H1 (cell line): ENCODE measurements at regions not wholly inside any gene's neighbourhood (a gene's known extent, or its start where the extent isn't known, plus 50 kb on each side); places are given as distances from the start of the nearest gene placed in this dataset.

Experiments used
- CTCF ChIA-PET: fragments of 300-600 bp; sonication (Branson Sonifier 250); formaldehyde crosslinking; loops from one replicate; lab custom pipeline; 2021; ENCODE audit not compliant: partially characterized antibody; lab: Charles Lee
- POLR2A ChIA-PET: fragments of 300-600 bp; sonication (Branson Sonifier 250); formaldehyde crosslinking; loops from one replicate; lab custom pipeline; 2021; ENCODE audit warnings: inconsistent platforms; ENCODE audit not compliant: partially characterized antibody; lab: Charles Lee
- DNase-seq, 2 experiments: peaks; one replicate each; pipeline versions ENCODE4 v3.0.0 to v3.0.0-alpha.2; 2010 to 2022; ENCODE audit warnings: low spot score in 2 of 2, low read depth in 1 of 2, mixed read lengths in 1 of 2
- FAIRE-seq: peaks from 2 replicates; lab custom pipeline; 2011; peaks lifted over from hg19 to GRCh38; lab: Jason Lieb, UNC
- H2AFZ ChIP-seq: 2 replicates; pipeline ENCODE4 v1.8.1; 2012; ENCODE audit warnings: low read length, inconsistent platforms
- H2AK5ac ChIP-seq: 2 replicates; pipeline ENCODE4 v1.6.1; 2013; ENCODE audit warnings: low read depth, low read length
- H2BK120ac ChIP-seq: replicated peaks from 2 replicates; pipeline ENCODE3; 2013; ENCODE audit warnings: low read depth, low read length, inconsistent platforms
- H2BK12ac ChIP-seq: 2 replicates; pipeline ENCODE4 v1.6.1; 2013; ENCODE audit warnings: low read depth, low read length
- H2BK15ac ChIP-seq: 2 replicates; pipeline ENCODE4 v1.6.1; 2013; ENCODE audit warnings: low read length
- H2BK20ac ChIP-seq: 2 replicates; pipeline ENCODE4 v1.6.1; 2013; ENCODE audit warnings: low read length
- H2BK5ac ChIP-seq: 2 replicates; pipeline ENCODE4 v1.6.1; 2013; ENCODE audit warnings: low read depth, low read length
- H3K14ac ChIP-seq: 2 replicates; pipeline ENCODE4 v1.6.1; 2013; ENCODE audit warnings: inconsistent platforms; ENCODE audit not compliant: insufficient read length
- H3K18ac ChIP-seq: 2 replicates; pipeline ENCODE4 v1.6.1; 2013; ENCODE audit warnings: low read length; ENCODE audit errors: extremely low read depth
- H3K23ac ChIP-seq: 2 replicates; pipeline ENCODE4 v1.6.1; 2013; ENCODE audit warnings: inconsistent platforms; ENCODE audit not compliant: insufficient read length
- H3K23me2 ChIP-seq: 2 replicates; pipeline ENCODE4 v1.6.1; 2013; ENCODE audit warnings: low read depth, low read length
- H3K27ac ChIP-seq: 2 replicates; pipeline ENCODE4 v1.6.1; 2011; ENCODE audit warnings: low read depth, low read length, inconsistent platforms
- H3K27me3 ChIP-seq, 4 experiments: replicated peaks in 1 of 4; 1 replicate in 1 of 4; 2 replicates in 3 of 4; pipeline versions ENCODE4 v1.6.1 to v1.8.1; 2011 to 2013; ENCODE audit warnings: low read length in 3 of 4, mild to moderate bottlenecking in 3 of 4, inconsistent platforms in 2 of 4, mixed read lengths in 2 of 4, moderate library complexity in 1 of 4; ENCODE audit not compliant: control insufficient read depth in 3 of 4, insufficient read depth in 3 of 4; ENCODE audit errors: extremely low read depth in 1 of 4
- H3K36me3 ChIP-seq, 4 experiments: 2 replicates each; pipeline versions ENCODE4 v1.6.1 to v1.8.1; 2011 to 2013; ENCODE audit warnings: mild to moderate bottlenecking in 4 of 4, low read length in 3 of 4, moderate library complexity in 2 of 4, control low read depth in 1 of 4, inconsistent platforms in 1 of 4; ENCODE audit not compliant: insufficient read depth in 4 of 4, control insufficient read depth in 2 of 4
- H3K4ac ChIP-seq: replicated peaks from 2 replicates; pipeline ENCODE3; 2013; ENCODE audit warnings: low read length, low read depth, mixed read lengths, inconsistent platforms; ENCODE audit not compliant: insufficient read length
- H3K4me1 ChIP-seq, 4 experiments: replicated peaks in 1 of 4; 1 replicate in 1 of 4; 2 replicates in 3 of 4; pipeline versions ENCODE4 v1.6.1 to v1.8.1; 2011 to 2013; ENCODE audit warnings: low read length in 3 of 4, inconsistent platforms in 2 of 4, mixed read lengths in 1 of 4; ENCODE audit not compliant: insufficient read depth in 4 of 4, control insufficient read depth in 3 of 4
- H3K4me2 ChIP-seq, 2 experiments: 2 replicates each; pipeline versions ENCODE4 v1.6.1 to v1.8.1; 2011 to 2013; ENCODE audit warnings: low read depth in 2 of 2, low read length in 2 of 2, control low read depth in 1 of 2, inconsistent platforms in 1 of 2, mild to moderate bottlenecking in 1 of 2; ENCODE audit not compliant: insufficient read depth in 1 of 2
- H3K4me3 ChIP-seq, 4 experiments: fragments of 200-600, 300-600 bp in 1 of 4; sonication (generic), shearing (Covaris generic), sonication (Bioruptor Twin) in 1 of 4; 2 replicates each; pipeline versions ENCODE4 v1.5.1 to v1.8.1; 2011 to 2016; ENCODE audit warnings: low read length in 4 of 4, low read depth in 3 of 4, control low read depth in 2 of 4, inconsistent platforms in 2 of 4, mild to moderate bottlenecking in 2 of 4, mixed read lengths in 1 of 4, moderate library complexity in 1 of 4; ENCODE audit not compliant: insufficient read depth in 2 of 4; ENCODE audit errors: extremely low read depth in 1 of 4
- H3K56ac ChIP-seq: replicated peaks from 2 replicates; pipeline ENCODE3; 2013; ENCODE audit warnings: low read depth, mild to moderate bottlenecking, mixed read lengths, low read length, inconsistent platforms; ENCODE audit not compliant: insufficient read length
- H3K79me1 ChIP-seq: 2 replicates; pipeline ENCODE4 v1.6.1; 2013; ENCODE audit warnings: low read depth, low read length, control low read depth
- H3K79me2 ChIP-seq, 2 experiments: 2 replicates each; pipeline versions ENCODE4 v1.6.1 to v1.8.1; 2012 to 2013; ENCODE audit warnings: low read length in 2 of 2, mild to moderate bottlenecking in 2 of 2, inconsistent platforms in 1 of 2; ENCODE audit not compliant: insufficient read depth in 2 of 2, control insufficient read depth in 1 of 2
- H3K9ac ChIP-seq, 4 experiments: replicated peaks in 1 of 4; 1 replicate in 1 of 4; 2 replicates in 3 of 4; pipeline versions ENCODE4 v1.6.1 to v1.8.1; 2011 to 2013; ENCODE audit warnings: low read depth in 3 of 4, low read length in 3 of 4, control low read depth in 2 of 4, mild to moderate bottlenecking in 2 of 4, moderate library complexity in 2 of 4, inconsistent platforms in 1 of 4; ENCODE audit errors: extremely low read depth in 1 of 4
- H3K9me3 ChIP-seq, 2 experiments: 2 replicates each; pipeline versions ENCODE4 v1.6.1 to v1.8.1; 2012 to 2013; ENCODE audit warnings: mild to moderate bottlenecking in 2 of 2, moderate library complexity in 2 of 2, control low read depth in 1 of 2, inconsistent platforms in 1 of 2, low read depth in 1 of 2, low read length in 1 of 2, mixed read lengths in 1 of 2; ENCODE audit not compliant: insufficient read depth in 2 of 2
- H4K20me1 ChIP-seq, 2 experiments: replicated peaks in 1 of 2; 2 replicates each; pipeline versions ENCODE3 to v1.8.1; 2011 to 2013; ENCODE audit warnings: inconsistent platforms in 2 of 2, low read length in 2 of 2, mild to moderate bottlenecking in 1 of 2; ENCODE audit not compliant: insufficient read depth in 2 of 2, control insufficient read depth in 1 of 2
- H4K5ac ChIP-seq: 2 replicates; pipeline ENCODE4 v1.6.1; 2013; ENCODE audit warnings: low read length, low read depth, mixed read lengths, inconsistent platforms; ENCODE audit not compliant: insufficient read length
- H4K8ac ChIP-seq: 2 replicates; pipeline ENCODE4 v1.8.0; 2013; ENCODE audit warnings: mild to moderate bottlenecking, moderate library complexity, low read length, inconsistent platforms; ENCODE audit not compliant: insufficient read depth; ENCODE audit errors: extremely low read depth
- H4K91ac ChIP-seq: replicated peaks from 2 replicates; pipeline ENCODE3; 2013; ENCODE audit warnings: low read length, mixed read lengths, inconsistent platforms; ENCODE audit not compliant: insufficient read length
- CTCF ChIP-seq, 3 experiments: IDR thresholded peaks; 1 replicate in 2 of 3; 2 replicates in 1 of 3; pipeline versions ENCODE4 v1.5.1 to v1.6.1; 2011; ENCODE audit warnings: low read length in 3 of 3, mild to moderate bottlenecking in 3 of 3, inconsistent platforms in 2 of 3, low read depth in 1 of 3, moderate library complexity in 1 of 3; ENCODE audit not compliant: insufficient read depth in 1 of 3; ENCODE audit errors: control extremely low read depth in 1 of 3
- E2F6 ChIP-seq: IDR thresholded peaks from 2 replicates; pipeline ENCODE4 v1.6.1; 2012; ENCODE audit warnings: inconsistent platforms
- EP300 ChIP-seq, 2 experiments: IDR thresholded peaks; 1 replicate in 1 of 2; 2 replicates in 1 of 2; pipeline ENCODE4 v1.6.1; 2011 to 2012; ENCODE audit warnings: low read depth in 2 of 2, low read length in 2 of 2, mild to moderate bottlenecking in 2 of 2, borderline replicate concordance in 1 of 2, inconsistent platforms in 1 of 2, moderate library complexity in 1 of 2
- EZH2 ChIP-seq: fragments of 200-600 bp; sonication (generic); IDR thresholded peaks from 2 replicates; pipeline ENCODE4 v1.7.1; 2012; ENCODE audit warnings: low read depth, mild to moderate bottlenecking, moderate library complexity, low read length, inconsistent platforms; ENCODE audit not compliant: severe bottlenecking
- KDM4A ChIP-seq: IDR thresholded peaks from one replicate; pipeline ENCODE4 v1.7.1; 2012; ENCODE audit warnings: low read depth, mild to moderate bottlenecking, moderate library complexity, low read length, inconsistent platforms; ENCODE audit not compliant: severe bottlenecking
- MAX ChIP-seq: IDR thresholded peaks from 2 replicates; pipeline ENCODE4 v1.6.1; 2012; ENCODE audit warnings: inconsistent platforms
- SRF ChIP-seq: IDR thresholded peaks from 2 replicates; pipeline ENCODE4 v1.6.1; 2011; ENCODE audit warnings: mild to moderate bottlenecking, low read depth, low read length, moderate library complexity
- SUZ12 ChIP-seq: fragments of 200-600 bp; sonication (generic); IDR thresholded peaks from 2 replicates; pipeline ENCODE4 v1.6.1; 2012; ENCODE audit warnings: mild to moderate bottlenecking, inconsistent platforms, low read length, moderate library complexity, mixed read lengths
- WGBS, 2 experiments: shearing (Covaris generic) in 1 of 2; methylation state at CpG; one replicate each; pipeline versions ENCODE4 v1.1.6 to v1.1.7; 2013 to 2015; ENCODE audit warnings: low lambda C conversion rate in 2 of 2, mixed read lengths in 2 of 2, inconsistent platforms in 1 of 2, low coverage in 1 of 2, missing lambda C conversion rate in 1 of 2; ENCODE audit not compliant: insufficient replicate concordance in 2 of 2, insufficient coverage in 1 of 2, insufficient read length in 1 of 2; ENCODE audit errors: extremely low coverage in 1 of 2, missing lambda C conversion rate in 1 of 2; 5-methylcytosine and 5-hydroxymethylcytosine counted together

DNA sequence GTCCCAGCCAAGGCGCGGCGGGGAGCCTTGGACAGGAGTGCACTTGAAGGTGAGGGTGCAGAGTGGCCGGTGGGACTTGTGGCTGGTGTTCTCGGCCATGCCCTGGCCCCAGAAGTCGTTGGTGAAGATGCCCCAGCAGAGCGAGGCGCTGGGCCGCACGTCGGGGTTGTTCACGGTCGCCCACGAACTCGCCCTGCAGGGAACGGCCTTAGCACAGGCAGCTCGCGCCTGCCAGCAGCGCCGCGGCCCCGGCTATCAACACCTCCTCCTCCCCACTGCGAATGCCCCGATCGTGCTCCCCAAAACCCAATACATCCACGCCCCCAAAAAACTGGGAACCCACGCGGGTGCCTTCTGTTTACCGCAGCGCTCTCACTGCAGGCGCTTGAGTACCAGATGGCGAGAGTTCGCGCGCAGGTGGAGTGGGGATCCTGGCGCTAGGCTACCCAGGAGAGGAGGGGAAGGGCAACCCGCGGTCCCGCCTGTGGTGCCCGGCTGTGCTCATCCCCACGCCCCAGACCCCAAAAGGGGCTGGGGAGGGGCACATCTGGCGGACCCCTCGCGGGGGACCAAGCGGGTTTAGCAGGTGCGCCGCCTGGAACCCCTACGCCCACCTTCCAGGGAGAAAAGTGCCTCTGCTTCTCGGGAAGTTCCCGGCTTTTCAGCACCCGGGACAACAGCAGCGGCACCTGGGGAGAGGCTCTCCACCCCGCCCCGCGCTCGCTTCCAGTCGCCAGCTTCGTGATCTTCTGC lies 386.3 kb upstream of the TMTC1 start:
- POLR2A ChIA-PET: no interaction called here
- WGBS, 2 experiments: 11% methylated on average over 48 of the region's 58 CpGs; no CpG with 5 or more reads in 1 of the 2 experiments
- no peak overlapping the region for H4K8ac ChIP-seq
- CTCF ChIA-PET: no interaction called here
- H2BK5ac ChIP-seq: no peak overlapping the region
- H4K91ac ChIP-seq: no peak overlapping the region
- no peak overlapping the region for H3K56ac ChIP-seq
- peaks cover 7 to 27% (median 19%) of the 10 kb centered on the region in 4 experiments for H3K27me3 ChIP-seq
- H3K4me2 ChIP-seq: peak overlapping the region; percentile 81 to 85
- H3K4me1 ChIP-seq: peaks cover 0 to 6% (median 2%) of the 10 kb centered on the region in 4 experiments; a peak in 4 of 7 replicates
- H3K9ac ChIP-seq: no peak overlapping the region
- no peaks in the 10 kb centered on the region for H3K9me3 ChIP-seq
- H2AFZ ChIP-seq: peak overlapping the region; percentile 68; the same call in 1 of the 2 replicates
- no peak overlapping the region for H3K27ac ChIP-seq
- H3K4me3 ChIP-seq: peak overlapping the region; percentile 42 to 73 (median 52)
- H4K20me1 ChIP-seq: no peaks in the 10 kb centered on the region
- H2AK5ac ChIP-seq: no peak overlapping the region
- no peak overlapping the region for H2BK120ac ChIP-seq
- no peaks in the 10 kb centered on the region for H3K79me2 ChIP-seq
- H3K18ac ChIP-seq: no peak overlapping the region
- H2BK20ac ChIP-seq: no peak overlapping the region
- H3K23ac ChIP-seq: no peak overlapping the region
- peak; percentile 10 to 62 for DNase-seq
- H2BK15ac ChIP-seq: no peak overlapping the region
- H2BK12ac ChIP-seq: no peak overlapping the region
- no peaks in the 10 kb centered on the region for H3K36me3 ChIP-seq
- no peak overlapping the region for H4K5ac ChIP-seq
- no peaks in the 10 kb centered on the region for H3K79me1 ChIP-seq
- no peaks in the 10 kb centered on the region; the same call in 1 of the 2 replicates for H3K23me2 ChIP-seq
- no peak for FAIRE-seq
- H3K14ac ChIP-seq: no peak overlapping the region
- H3K4ac ChIP-seq: no peak overlapping the region
- TF ChIP-seq SUZ12 (peak; percentile 56; the same call in 1 of the 2 replicates), E2F6 (peak; percentile 48; the same call in 1 of the 2 replicates), KDM4A (peak; percentile 96), EP300 (IDR thresholded peaks at IDR 0.05; ENCODE audit: borderline replicate concordance in 1 of 2, low read depth in 2 of 2, low read length in 2 of 2) (no peak), CTCF (IDR thresholded peaks at IDR 0.05; ENCODE audit: control extremely low read depth in 1 of 3, insufficient read depth in 1 of 3, low read depth in 1 of 3, low read length in 3 of 3) (no peak), EZH2 (peak; percentile 49), SRF (no peak), MAX (peak; percentile 8; the same call in 1 of the 2 replicates)
